ENCODE measurements at regions not wholly inside any gene's neighbourhood (a gene's known extent, or its start where the extent isn't known, plus 50 kb on each side); places are given as distances from the start of the nearest gene placed in this dataset.

DNA sequence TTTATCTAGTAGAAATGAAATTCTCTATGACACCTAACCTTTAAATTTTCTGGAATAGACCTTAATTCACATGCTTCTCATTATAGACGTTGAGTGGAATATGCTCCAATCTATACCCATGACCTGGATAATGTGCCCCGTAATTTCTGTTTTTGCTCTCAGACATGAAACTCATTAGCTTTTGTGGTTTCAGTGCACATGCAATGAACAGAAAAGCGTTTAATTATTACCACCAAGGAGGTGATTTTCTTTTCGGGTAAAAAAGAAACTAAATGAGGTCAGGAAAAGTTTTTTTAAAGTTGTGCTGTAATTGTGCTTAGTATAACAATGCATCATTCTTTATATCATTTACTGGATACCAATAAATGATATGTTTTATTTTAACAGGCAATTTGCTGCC, 1703.9 kb upstream of the TENM3 start:
- H3K9me3 ChIP-seq (ENCODE audit: low read length): no peaks in the 10 kb centered on the region
- CTCF ChIA-PET (ENCODE audit: low intra/inter-chr PET ratio, low total read pairs): no interaction called here
- no peak overlapping the region for H3K4me3 ChIP-seq (replicated peaks in 1 of 3; ENCODE audit: insufficient read depth in 1 of 3, low read depth in 2 of 3, low read length in 3 of 3)
- no peaks in the 10 kb centered on the region for H3K79me2 ChIP-seq (ENCODE audit: insufficient read depth, low read length)
- no peak overlapping the region for H3K27ac ChIP-seq (ENCODE audit: extremely low read length, insufficient read depth, low read length)
- in situ Hi-C loops (cut with HindIII; ENCODE audit: extremely low pct_ligation_motif_present, low pct_unique_long_range_greater_than_20kb): no loop called here
- intact Hi-C loops (cut with micrococcal nuclease; ENCODE audit: unreplicated experiment): no loop called here
- no peak for FAIRE-seq
- no peaks in the 10 kb centered on the region for H3K27me3 ChIP-seq (ENCODE audit: control insufficient read depth in 1 of 2, insufficient read depth in 2 of 2, low read length in 2 of 2)
- DNase-seq (ENCODE audit: low spot score): no peak
- H3K9ac ChIP-seq (ENCODE audit: insufficient read depth, low read depth, low read length): no peak overlapping the region
- no peak overlapping the region for H2AFZ ChIP-seq (ENCODE audit: low read length)
- no TSS peak for BruUV-seq (replicated peaks)
- TF ChIP-seq ZNF660 (CRISPR knock-in tag; IDR thresholded peaks at IDR 0.05; ENCODE audit: borderline replicate concordance, low read depth): no peak
- TF ChIP-seq RAD21 (CRISPR knock-in tag; IDR thresholded peaks at IDR 0.05): no peak
- TF ChIP-seq ZNF235 (CRISPR knock-in tag; IDR thresholded peaks at IDR 0.05; ENCODE audit: borderline replicate concordance): no peak
- TF ChIP-seq MXD1 (CRISPR knock-in tag; IDR thresholded peaks at IDR 0.05): no peak
- no peak for TF ChIP-seq PRMT3 (CRISPR knock-in tag; IDR thresholded peaks at IDR 0.05; ENCODE audit: borderline replicate concordance, low read depth)
- no peak for TF ChIP-seq ZSCAN25 (CRISPR knock-in tag; IDR thresholded peaks at IDR 0.05)
- TF ChIP-seq MXD4 (CRISPR knock-in tag; IDR thresholded peaks at IDR 0.05): no peak
- TF ChIP-seq SPEN (CRISPR knock-in tag; IDR thresholded peaks at IDR 0.05; ENCODE audit: low read depth): no peak
- no peak for TF ChIP-seq ZNF768 (CRISPR knock-in tag; IDR thresholded peaks at IDR 0.05)
- TF ChIP-seq, protein P1, sequence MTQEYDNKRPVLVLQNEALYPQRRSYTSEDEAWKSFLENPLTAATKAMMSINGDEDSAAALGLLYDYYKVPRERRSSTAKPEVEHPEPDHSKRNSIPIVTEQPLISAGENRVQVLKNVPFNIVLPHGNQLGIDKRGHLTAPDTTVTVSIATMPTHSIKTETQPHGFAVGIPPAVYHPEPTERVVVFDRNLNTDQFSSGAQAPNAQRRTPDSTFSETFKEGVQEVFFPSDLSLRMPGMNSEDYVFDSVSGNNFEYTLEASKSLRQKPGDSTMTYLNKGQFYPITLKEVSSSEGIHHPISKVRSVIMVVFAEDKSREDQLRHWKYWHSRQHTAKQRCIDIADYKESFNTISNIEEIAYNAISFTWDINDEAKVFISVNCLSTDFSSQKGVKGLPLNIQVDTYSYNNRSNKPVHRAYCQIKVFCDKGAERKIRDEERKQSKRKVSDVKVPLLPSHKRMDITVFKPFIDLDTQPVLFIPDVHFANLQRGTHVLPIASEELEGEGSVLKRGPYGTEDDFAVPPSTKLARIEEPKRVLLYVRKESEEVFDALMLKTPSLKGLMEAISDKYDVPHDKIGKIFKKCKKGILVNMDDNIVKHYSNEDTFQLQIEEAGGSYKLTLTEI (CRISPR knock-in tag; conservative IDR thresholded peaks at IDR 0.05): no peak
- TF ChIP-seq ZIK1 (CRISPR knock-in tag; IDR thresholded peaks at IDR 0.05; ENCODE audit: borderline replicate concordance, low read depth): no peak
- no peak for TF ChIP-seq TCF7L2 (IDR thresholded peaks at IDR 0.05; ENCODE audit: low read depth, low read length)
- TF ChIP-seq, protein P2, sequence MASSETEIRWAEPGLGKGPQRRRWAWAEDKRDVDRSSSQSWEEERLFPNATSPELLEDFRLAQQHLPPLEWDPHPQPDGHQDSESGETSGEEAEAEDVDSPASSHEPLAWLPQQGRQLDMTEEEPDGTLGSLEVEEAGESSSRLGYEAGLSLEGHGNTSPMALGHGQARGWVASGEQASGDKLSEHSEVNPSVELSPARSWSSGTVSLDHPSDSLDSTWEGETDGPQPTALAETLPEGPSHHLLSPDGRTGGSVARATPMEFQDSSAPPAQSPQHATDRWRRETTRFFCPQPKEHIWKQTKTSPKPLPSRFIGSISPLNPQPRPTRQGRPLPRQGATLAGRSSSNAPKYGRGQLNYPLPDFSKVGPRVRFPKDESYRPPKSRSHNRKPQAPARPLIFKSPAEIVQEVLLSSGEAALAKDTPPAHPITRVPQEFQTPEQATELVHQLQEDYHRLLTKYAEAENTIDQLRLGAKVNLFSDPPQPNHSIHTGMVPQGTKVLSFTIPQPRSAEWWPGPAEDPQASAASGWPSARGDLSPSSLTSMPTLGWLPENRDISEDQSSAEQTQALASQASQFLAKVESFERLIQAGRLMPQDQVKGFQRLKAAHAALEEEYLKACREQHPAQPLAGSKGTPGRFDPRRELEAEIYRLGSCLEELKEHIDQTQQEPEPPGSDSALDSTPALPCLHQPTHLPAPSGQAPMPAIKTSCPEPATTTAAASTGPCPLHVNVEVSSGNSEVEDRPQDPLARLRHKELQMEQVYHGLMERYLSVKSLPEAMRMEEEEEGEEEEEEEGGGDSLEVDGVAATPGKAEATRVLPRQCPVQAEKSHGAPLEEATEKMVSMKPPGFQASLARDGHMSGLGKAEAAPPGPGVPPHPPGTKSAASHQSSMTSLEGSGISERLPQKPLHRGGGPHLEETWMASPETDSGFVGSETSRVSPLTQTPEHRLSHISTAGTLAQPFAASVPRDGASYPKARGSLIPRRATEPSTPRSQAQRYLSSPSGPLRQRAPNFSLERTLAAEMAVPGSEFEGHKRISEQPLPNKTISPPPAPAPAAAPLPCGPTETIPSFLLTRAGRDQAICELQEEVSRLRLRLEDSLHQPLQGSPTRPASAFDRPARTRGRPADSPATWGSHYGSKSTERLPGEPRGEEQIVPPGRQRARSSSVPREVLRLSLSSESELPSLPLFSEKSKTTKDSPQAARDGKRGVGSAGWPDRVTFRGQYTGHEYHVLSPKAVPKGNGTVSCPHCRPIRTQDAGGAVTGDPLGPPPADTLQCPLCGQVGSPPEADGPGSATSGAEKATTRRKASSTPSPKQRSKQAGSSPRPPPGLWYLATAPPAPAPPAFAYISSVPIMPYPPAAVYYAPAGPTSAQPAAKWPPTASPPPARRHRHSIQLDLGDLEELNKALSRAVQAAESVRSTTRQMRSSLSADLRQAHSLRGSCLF (CRISPR knock-in tag; IDR thresholded peaks at IDR 0.05; ENCODE audit: borderline replicate concordance): no peak
- TF ChIP-seq, protein P3, sequence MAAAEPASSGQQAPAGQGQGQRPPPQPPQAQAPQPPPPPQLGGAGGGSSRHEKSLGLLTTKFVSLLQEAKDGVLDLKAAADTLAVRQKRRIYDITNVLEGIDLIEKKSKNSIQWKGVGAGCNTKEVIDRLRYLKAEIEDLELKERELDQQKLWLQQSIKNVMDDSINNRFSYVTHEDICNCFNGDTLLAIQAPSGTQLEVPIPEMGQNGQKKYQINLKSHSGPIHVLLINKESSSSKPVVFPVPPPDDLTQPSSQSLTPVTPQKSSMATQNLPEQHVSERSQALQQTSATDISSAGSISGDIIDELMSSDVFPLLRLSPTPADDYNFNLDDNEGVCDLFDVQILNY (CRISPR knock-in tag; conservative IDR thresholded peaks at IDR 0.05): no peak
- no peak for TF ChIP-seq REL (CRISPR knock-in tag; conservative IDR thresholded peaks at IDR 0.05)
- TF ChIP-seq TAF15 (IDR thresholded peaks at IDR 0.05; ENCODE audit: low read depth, low read length, poor library complexity, severe bottlenecking): no peak
- TF ChIP-seq ZNF678 (CRISPR knock-in tag; IDR thresholded peaks at IDR 0.05): no peak
- no peak for TF ChIP-seq PAF1 (CRISPR knock-in tag; IDR thresholded peaks at IDR 0.05)
- TF ChIP-seq NFATC3 (CRISPR knock-in tag; IDR thresholded peaks at IDR 0.05): no peak
- H3K4me1 ChIP-seq (ENCODE audit: insufficient read depth, low read length): no peaks in the 10 kb centered on the region
- H4K20me1 ChIP-seq (ENCODE audit: insufficient read depth, low read length): no peaks in the 10 kb centered on the region
- under 1% methylated on average over 4 of the region's 4 CpGs for WGBS (ENCODE audit: low lambda C conversion rate)
- POLR2A ChIA-PET: no interaction called here
- H3K36me3 ChIP-seq (replicated peaks in 1 of 2; ENCODE audit: control insufficient read depth in 1 of 2, insufficient read depth in 2 of 2, low read length in 2 of 2): no peaks in the 10 kb centered on the region
- no peak for ATAC-seq
- H3K4me2 ChIP-seq (ENCODE audit: low read depth, low read length): no peak overlapping the region

Measured in HepG2 (cell line).